Liver (tissue), 3 donors: ENCODE measurements at regions not wholly inside any gene's neighbourhood (a gene's known extent, or its start where the extent isn't known, plus 50 kb on each side); places are given as distances from the start of the nearest gene placed in this dataset.

ENCODE experiments used
- ATF3 ChIP-seq: IDR thresholded peaks from 2 replicates; pipeline ENCODE4 v1.6.1; 2016; ENCODE audit warnings: antibody characterized with exemption
- EGR1 ChIP-seq, 2 donors: IDR thresholded peaks; 2 replicates each; pipeline ENCODE4 v1.6.1; 2016 to 2018; ENCODE audit warnings: antibody characterized with exemption in 2 of 2, low read depth in 2 of 2
- FOXA1 ChIP-seq: IDR thresholded peaks from 2 replicates; pipeline ENCODE4 v1.6.1; 2016; ENCODE audit warnings: antibody characterized with exemption
- GABPA ChIP-seq, 2 donors: IDR thresholded peaks in 1 of 2; conservative IDR thresholded peaks in 1 of 2; 2 replicates each; pipeline ENCODE4 v1.6.1; 2016; ENCODE audit warnings: antibody characterized with exemption in 2 of 2, mild to moderate bottlenecking in 1 of 2, moderate library complexity in 1 of 2
- JUND ChIP-seq, 2 donors: IDR thresholded peaks; 2 replicates each; pipeline ENCODE4 v1.6.1; 2016; ENCODE audit warnings: antibody characterized with exemption in 2 of 2
- RAD21 ChIP-seq, 2 donors: IDR thresholded peaks; 2 replicates each; pipeline ENCODE4 v1.6.1; 2016; ENCODE audit warnings: antibody characterized with exemption in 2 of 2, mild to moderate bottlenecking in 2 of 2
- REST ChIP-seq: IDR thresholded peaks from 2 replicates; pipeline ENCODE4 v1.6.1; 2016; ENCODE audit warnings: antibody characterized with exemption, mild to moderate bottlenecking
- RXRA ChIP-seq, 2 donors: IDR thresholded peaks; 2 replicates each; pipeline ENCODE4 v1.6.1; 2017 to 2018; ENCODE audit warnings: antibody characterized with exemption in 2 of 2, mild to moderate bottlenecking in 1 of 2
- SP1 ChIP-seq: IDR thresholded peaks from 2 replicates; pipeline ENCODE4 v1.6.1; 2018; ENCODE audit warnings: antibody characterized with exemption, mild to moderate bottlenecking
- TAF1 ChIP-seq: conservative IDR thresholded peaks from 2 replicates; pipeline ENCODE4 v1.6.1; 2016; ENCODE audit warnings: antibody characterized with exemption, mild to moderate bottlenecking
- YY1 ChIP-seq: IDR thresholded peaks from 2 replicates; pipeline ENCODE4 v1.6.1; 2016; ENCODE audit warnings: antibody characterized with exemption, mild to moderate bottlenecking
- ZBTB33 ChIP-seq: IDR thresholded peaks from 2 replicates; pipeline ENCODE4 v1.6.1; 2016; ENCODE audit warnings: antibody characterized with exemption
- TF ChIP-seq, protein P1 (sequence below): fragments of 150-350 bp; IDR thresholded peaks from 2 replicates; pipeline ENCODE4 v1.5.1; 2017; ENCODE audit warnings: improper control_type of control experiment, low read depth, low read length; ENCODE audit not compliant: missing input control
- TF ChIP-seq, protein P2 (sequence below): IDR thresholded peaks from 2 replicates; pipeline ENCODE4 v1.6.1; 2016; ENCODE audit warnings: antibody characterized with exemption
- donor health status: healthy.
- donor health status: healthy.

GRCh38 chr4:3856604-3857204, 90.5 kb downstream of the ADRA2C start:
- TF ChIP-seq, protein P1, sequence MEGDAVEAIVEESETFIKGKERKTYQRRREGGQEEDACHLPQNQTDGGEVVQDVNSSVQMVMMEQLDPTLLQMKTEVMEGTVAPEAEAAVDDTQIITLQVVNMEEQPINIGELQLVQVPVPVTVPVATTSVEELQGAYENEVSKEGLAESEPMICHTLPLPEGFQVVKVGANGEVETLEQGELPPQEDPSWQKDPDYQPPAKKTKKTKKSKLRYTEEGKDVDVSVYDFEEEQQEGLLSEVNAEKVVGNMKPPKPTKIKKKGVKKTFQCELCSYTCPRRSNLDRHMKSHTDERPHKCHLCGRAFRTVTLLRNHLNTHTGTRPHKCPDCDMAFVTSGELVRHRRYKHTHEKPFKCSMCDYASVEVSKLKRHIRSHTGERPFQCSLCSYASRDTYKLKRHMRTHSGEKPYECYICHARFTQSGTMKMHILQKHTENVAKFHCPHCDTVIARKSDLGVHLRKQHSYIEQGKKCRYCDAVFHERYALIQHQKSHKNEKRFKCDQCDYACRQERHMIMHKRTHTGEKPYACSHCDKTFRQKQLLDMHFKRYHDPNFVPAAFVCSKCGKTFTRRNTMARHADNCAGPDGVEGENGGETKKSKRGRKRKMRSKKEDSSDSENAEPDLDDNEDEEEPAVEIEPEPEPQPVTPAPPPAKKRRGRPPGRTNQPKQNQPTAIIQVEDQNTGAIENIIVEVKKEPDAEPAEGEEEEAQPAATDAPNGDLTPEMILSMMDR, result no peak
- TF ChIP-seq RAD21 (IDR thresholded peaks at IDR 0.05), result no peak
- no peak for TF ChIP-seq YY1
- TF ChIP-seq ZBTB33, result no peak
- TF ChIP-seq, protein P2, sequence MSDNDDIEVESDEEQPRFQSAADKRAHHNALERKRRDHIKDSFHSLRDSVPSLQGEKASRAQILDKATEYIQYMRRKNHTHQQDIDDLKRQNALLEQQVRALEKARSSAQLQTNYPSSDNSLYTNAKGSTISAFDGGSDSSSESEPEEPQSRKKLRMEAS, result no peak
- TF ChIP-seq SP1, result no peak
- no peak for TF ChIP-seq TAF1
- no peak for TF ChIP-seq FOXA1
- no peak for TF ChIP-seq REST
- no peak for TF ChIP-seq JUND (IDR thresholded peaks at IDR 0.05)
- TF ChIP-seq ATF3, result no peak
- TF ChIP-seq RXRA (IDR thresholded peaks at IDR 0.05), result no peak
- no peak for TF ChIP-seq EGR1 (IDR thresholded peaks at IDR 0.05; ENCODE audit: low read depth in 2 of 2)
- no peak for TF ChIP-seq GABPA (IDR thresholded peaks at IDR 0.05 in 1 of 2, conservative IDR thresholded peaks at IDR 0.05 in 1 of 2)
